Choroid plexus epithelial cell (primary cell): ENCODE measurements at regions not wholly inside any gene's neighbourhood (a gene's known extent, or its start where the extent isn't known, plus 50 kb on each side); places are given as distances from the start of the nearest gene placed in this dataset.

Experiments used
- DNase-seq: peaks from one replicate; pipeline ENCODE4 v3.0.0-alpha.2; 2010; ENCODE audit warnings: low read depth
- H3K4me3 ChIP-seq: 2 replicates; pipeline ENCODE4 v1.5.1; 2011; ENCODE audit warnings: low read depth, mild to moderate bottlenecking, control low read depth, low read length, moderate library complexity
- TF ChIP-seq, protein P1 (sequence below): conservative IDR thresholded peaks from 2 replicates; pipeline ENCODE4 v1.5.1; 2011; ENCODE audit warnings: low read depth, mild to moderate bottlenecking, control low read depth, inconsistent platforms, low read length, moderate library complexity

DNA sequence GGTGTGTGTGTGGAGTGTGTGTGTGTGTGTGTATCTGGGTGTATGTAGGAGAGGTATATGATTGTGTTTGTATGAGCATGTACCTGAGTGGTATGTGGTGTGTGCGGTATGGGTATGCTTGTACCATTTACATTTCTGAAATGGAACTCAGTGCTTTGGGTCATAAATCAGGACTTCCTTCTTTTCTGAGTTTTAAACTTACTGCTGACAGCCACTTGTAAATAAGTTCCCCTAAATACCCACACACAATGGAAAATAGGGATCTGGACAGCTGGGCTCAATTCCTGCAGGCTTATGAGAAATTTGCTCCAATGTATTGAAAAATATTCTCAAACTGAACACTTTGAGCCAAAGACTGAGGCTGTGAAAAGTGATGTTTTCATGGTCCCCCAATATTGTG, 293.6 kb downstream of the HLX start:
- DNase-seq: no peak
- TF ChIP-seq, protein P1, sequence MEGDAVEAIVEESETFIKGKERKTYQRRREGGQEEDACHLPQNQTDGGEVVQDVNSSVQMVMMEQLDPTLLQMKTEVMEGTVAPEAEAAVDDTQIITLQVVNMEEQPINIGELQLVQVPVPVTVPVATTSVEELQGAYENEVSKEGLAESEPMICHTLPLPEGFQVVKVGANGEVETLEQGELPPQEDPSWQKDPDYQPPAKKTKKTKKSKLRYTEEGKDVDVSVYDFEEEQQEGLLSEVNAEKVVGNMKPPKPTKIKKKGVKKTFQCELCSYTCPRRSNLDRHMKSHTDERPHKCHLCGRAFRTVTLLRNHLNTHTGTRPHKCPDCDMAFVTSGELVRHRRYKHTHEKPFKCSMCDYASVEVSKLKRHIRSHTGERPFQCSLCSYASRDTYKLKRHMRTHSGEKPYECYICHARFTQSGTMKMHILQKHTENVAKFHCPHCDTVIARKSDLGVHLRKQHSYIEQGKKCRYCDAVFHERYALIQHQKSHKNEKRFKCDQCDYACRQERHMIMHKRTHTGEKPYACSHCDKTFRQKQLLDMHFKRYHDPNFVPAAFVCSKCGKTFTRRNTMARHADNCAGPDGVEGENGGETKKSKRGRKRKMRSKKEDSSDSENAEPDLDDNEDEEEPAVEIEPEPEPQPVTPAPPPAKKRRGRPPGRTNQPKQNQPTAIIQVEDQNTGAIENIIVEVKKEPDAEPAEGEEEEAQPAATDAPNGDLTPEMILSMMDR: no peak
- H3K4me3 ChIP-seq: no peak overlapping the region

DNA sequence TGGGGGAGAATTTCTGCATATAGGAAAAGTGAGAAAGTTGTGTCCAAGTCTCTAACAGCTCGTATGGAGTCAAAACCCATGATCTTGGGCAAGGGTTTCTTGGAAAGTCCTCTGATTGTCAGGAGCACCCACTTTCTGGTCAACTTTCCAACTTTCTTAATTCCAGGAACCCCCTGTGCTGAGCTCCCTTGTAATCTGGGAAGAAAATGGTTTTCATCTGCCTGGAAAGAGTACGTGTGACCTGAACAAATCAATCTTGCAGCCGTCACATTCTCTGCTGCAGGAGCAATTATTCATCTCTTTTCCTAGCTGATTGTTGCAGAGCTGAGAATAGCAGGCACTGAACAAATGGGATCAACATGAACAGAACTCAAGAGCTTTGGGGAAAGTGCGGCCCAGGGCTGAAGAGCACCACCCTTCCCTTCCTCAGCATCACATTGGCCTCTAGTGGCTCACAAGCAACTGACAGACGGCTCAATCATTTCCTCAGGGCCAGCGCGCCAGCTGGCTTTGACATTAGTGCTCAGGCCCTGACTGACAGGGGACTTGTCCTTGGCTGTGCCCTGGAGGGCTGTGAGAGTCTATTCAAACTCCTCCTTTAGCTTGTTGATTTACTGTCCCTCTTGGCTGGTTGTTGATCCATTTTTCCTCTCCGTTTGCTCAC, 295.2 kb downstream of the HLX start:
- DNase-seq: no peak
- H3K4me3 ChIP-seq: no peak overlapping the region
- TF ChIP-seq, protein P1: no peak

DNA sequence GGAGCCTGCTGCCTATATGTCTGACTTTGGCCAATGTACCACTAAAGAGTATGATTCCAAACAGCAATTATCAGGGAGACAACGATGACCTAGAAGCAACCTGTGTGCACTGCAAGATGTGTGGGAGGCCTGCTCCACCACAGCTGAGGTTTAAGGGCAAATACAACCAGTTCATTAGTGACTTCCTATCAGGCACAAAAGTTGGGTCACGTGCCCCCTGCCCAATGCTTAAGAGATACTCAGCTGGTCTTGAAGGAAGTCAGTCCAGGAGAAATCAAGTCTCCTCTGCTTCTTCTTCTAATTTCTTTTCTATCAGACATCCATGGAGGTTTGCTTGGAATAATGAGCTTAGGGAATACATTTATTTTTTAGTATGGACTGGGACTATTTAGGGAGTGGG, 296.0 kb downstream of the HLX start:
- DNase-seq: no peak

DNA sequence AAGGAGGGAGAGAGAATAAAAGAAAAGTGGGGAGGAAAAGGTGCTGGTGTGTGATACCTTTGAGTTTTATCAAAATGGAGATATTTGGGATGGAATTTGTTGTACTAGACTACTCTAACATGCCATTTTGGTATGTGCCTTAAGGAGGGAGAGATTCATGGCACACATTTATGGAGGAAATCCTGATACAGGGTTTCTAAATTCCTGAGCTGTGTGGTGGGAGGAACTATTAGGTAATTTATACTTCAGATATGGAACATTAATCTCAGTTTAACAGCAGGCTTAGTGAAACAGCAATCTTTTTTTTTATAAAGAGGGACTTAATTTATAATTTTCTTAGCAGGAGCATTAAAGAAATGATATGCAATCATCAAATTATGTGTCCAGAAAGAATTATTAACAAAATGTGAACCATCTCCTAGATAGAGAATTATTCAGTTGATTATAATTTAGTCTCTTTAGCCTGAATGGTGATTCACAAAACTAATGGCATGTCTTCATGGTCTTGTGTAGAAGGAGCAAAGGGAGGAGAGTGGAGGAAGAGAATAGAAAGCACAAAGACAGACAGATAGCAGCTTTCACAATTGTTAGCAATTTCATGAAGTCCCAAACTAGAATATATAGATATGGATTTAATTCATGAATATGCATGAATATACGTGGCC, 301.6 kb downstream of the HLX start:
- TF ChIP-seq, protein P1: no peak
- no peak overlapping the region for H3K4me3 ChIP-seq
- DNase-seq: no peak

More for the DNA sequence above, 296.0 kb downstream of the HLX start:
- TF ChIP-seq, protein P1: no peak
- H3K4me3 ChIP-seq: no peak overlapping the region

DNA sequence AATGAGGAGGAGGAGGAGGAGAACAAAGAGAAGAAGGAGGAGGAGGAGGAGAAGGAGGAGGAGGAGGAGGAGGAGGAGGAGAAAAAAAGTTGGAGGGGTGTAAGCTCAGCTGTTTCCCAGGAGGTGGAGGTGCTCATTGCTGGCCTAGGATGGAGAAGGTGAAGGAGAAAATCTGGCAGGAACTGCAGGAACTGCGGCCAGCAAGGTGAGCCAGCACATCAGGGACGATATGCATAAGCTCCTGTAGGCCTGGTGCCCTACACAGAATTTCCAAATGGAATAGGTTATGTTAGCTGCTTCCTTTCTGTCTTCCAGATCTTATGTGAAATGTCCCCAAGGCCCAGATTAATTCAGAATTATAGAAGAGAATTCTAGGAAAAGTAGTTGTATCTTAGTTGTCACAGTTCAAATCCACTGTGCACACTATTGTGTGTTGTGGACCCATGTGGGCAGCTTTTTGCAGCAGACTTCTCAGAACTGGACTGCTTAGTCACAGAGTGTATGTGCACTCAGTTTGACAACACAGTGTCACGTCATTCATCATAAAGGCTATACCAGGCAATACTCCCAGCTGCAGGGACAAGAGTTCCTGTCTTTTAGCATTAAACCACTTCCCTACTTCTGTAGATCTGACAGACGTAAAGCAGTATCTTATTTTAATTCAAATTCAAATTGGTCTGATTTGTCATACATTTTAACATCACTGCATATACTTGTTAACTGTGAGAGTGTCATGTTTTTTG, 303.7 kb downstream of the HLX start:
- no peak for DNase-seq
- no peak overlapping the region for H3K4me3 ChIP-seq
- TF ChIP-seq, protein P1: no peak

DNA sequence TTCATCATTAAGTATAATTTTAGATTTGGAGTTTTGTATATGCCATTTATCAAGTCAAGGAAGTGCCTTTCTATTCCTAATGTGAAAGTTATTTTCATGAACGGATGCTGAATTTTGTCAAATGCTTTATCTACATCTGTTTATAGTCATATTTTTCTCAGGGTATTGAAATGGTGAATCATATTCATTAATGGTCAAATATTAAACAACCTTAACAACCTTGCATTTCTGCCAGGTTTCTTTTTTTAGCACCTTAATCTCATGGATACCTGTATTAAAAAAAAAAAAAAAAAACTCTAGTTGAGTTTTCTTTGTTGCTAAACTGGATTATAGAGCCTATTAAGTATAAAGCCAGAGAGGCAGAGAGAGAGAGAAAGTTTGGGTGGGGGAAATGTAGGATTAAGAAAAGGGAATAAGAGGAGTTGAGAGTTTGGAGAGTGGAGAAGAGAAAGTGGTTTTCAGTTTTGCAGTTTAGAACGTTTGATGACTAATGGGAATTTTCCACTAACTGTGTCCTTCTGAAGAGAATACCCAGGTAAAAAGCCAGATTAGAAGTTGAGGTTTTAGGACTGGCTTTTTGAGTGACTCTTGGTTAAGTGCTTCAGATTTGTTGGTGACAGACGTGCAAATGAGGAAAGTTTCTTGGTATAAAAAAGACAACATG, 305.0 kb downstream of the HLX start:
- TF ChIP-seq, protein P1: no peak
- DNase-seq: no peak
- no peak overlapping the region for H3K4me3 ChIP-seq
